ENCODE measurements at regions not wholly inside any gene's neighbourhood (a gene's known extent, or its start where the extent isn't known, plus 50 kb on each side); places are given as distances from the start of the nearest gene placed in this dataset.

DNA sequence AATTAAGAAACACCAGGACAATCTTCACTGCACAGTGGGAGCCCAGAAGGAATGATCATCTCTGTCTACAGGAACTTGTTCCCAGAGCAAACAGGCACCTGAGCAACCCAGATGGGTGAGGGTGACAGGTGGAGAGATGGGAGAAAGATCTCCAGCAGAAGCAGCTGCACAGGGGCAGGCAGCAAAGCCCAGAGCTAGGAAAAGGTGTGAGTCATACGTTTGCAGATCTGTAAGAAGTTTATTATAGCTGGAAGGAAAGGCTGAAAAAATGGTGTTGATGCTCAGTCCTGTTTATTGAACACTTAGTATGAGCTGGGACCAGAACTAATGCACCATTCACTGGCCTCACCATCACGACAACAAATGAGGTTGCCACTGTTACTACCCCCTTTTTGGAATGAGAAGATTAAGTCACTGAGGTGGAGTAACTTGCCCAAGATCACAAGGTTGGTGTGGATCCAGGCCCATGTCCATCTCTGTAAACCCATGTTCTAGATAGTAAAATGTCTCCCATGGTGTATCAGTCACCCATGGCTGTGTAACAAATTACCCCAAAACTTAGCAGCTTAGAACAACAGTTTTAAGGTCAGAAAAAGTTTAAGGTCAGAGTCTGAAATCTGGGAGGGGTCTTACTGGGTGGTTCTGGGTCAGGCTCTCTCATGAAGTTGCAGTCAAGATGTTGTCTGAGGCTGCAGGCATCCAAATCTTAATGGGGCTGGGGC is 506.9 kb downstream of the RPS24 start:
- Histone ChIP-seq H3K27me3 (ENCODE audit: insufficient read depth) (no peaks in the 10 kb centered on the region), H3K4me3 (ENCODE audit: low read depth in 2 of 2, low read length in 1 of 2) (no peak overlapping the region), H3K27ac (ENCODE audit: low read depth in 2 of 2, low read length in 1 of 2) (no peak overlapping the region), H3K36me3 (replicated peaks in 1 of 2; ENCODE audit: control insufficient read depth in 1 of 2, insufficient read depth in 2 of 2, low read length in 1 of 2) (no peaks in the 10 kb centered on the region), H3K4me2 (no peak overlapping the region), H3K9me2 (no peaks in the 10 kb centered on the region), H2AFZ (ENCODE audit: low read depth) (no peak overlapping the region), H4K20me1 (ENCODE audit: insufficient read depth) (no peaks in the 10 kb centered on the region), H3F3A (replicated peaks; ENCODE audit: insufficient read depth) (no peaks in the 10 kb centered on the region), H3K9ac (no peak overlapping the region), H3K9me3 (no peaks in the 10 kb centered on the region), H3K4me1 (ENCODE audit: control insufficient read depth in 1 of 2, insufficient read depth in 2 of 2, low read depth in 1 of 2, low read length in 1 of 2) (peaks cover 0 to 26% of the 10 kb centered on the region in 2 experiments; a peak in 1 of 4 replicates), H3K79me2 (ENCODE audit: insufficient read depth) (no peaks in the 10 kb centered on the region)
- WGBS (ENCODE audit: low lambda C conversion rate) = 63% methylated on average over 2 of the region's 2 CpGs
- ChIA-PET CTCF (interaction anchor here (1.5 kb wide), 1 partner anchor 26 kb away, joined by 4 read pairs; no protein-coding TSS in a partner anchor), POLR2A (no interaction called here)
- TF ChIP-seq TAF1 (IDR thresholded peaks at IDR 0.05; ENCODE audit: borderline replicate concordance, low read depth, low read length) = no peak
- TF ChIP-seq, protein P1, sequence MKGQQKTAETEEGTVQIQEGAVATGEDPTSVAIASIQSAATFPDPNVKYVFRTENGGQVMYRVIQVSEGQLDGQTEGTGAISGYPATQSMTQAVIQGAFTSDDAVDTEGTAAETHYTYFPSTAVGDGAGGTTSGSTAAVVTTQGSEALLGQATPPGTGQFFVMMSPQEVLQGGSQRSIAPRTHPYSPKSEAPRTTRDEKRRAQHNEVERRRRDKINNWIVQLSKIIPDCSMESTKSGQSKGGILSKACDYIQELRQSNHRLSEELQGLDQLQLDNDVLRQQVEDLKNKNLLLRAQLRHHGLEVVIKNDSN (IDR thresholded peaks at IDR 0.05; ENCODE audit: borderline replicate concordance, low read depth) = no peak
- TF ChIP-seq, protein P2, sequence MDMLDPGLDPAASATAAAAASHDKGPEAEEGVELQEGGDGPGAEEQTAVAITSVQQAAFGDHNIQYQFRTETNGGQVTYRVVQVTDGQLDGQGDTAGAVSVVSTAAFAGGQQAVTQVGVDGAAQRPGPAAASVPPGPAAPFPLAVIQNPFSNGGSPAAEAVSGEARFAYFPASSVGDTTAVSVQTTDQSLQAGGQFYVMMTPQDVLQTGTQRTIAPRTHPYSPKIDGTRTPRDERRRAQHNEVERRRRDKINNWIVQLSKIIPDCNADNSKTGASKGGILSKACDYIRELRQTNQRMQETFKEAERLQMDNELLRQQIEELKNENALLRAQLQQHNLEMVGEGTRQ (IDR thresholded peaks at IDR 0.05; ENCODE audit: borderline replicate concordance, low read depth, low read length) = no peak
- TF ChIP-seq, protein P3, sequence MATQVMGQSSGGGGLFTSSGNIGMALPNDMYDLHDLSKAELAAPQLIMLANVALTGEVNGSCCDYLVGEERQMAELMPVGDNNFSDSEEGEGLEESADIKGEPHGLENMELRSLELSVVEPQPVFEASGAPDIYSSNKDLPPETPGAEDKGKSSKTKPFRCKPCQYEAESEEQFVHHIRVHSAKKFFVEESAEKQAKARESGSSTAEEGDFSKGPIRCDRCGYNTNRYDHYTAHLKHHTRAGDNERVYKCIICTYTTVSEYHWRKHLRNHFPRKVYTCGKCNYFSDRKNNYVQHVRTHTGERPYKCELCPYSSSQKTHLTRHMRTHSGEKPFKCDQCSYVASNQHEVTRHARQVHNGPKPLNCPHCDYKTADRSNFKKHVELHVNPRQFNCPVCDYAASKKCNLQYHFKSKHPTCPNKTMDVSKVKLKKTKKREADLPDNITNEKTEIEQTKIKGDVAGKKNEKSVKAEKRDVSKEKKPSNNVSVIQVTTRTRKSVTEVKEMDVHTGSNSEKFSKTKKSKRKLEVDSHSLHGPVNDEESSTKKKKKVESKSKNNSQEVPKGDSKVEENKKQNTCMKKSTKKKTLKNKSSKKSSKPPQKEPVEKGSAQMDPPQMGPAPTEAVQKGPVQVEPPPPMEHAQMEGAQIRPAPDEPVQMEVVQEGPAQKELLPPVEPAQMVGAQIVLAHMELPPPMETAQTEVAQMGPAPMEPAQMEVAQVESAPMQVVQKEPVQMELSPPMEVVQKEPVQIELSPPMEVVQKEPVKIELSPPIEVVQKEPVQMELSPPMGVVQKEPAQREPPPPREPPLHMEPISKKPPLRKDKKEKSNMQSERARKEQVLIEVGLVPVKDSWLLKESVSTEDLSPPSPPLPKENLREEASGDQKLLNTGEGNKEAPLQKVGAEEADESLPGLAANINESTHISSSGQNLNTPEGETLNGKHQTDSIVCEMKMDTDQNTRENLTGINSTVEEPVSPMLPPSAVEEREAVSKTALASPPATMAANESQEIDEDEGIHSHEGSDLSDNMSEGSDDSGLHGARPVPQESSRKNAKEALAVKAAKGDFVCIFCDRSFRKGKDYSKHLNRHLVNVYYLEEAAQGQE (IDR thresholded peaks at IDR 0.05; ENCODE audit: low read depth, low read length) = no peak
- TF ChIP-seq, protein P4, sequence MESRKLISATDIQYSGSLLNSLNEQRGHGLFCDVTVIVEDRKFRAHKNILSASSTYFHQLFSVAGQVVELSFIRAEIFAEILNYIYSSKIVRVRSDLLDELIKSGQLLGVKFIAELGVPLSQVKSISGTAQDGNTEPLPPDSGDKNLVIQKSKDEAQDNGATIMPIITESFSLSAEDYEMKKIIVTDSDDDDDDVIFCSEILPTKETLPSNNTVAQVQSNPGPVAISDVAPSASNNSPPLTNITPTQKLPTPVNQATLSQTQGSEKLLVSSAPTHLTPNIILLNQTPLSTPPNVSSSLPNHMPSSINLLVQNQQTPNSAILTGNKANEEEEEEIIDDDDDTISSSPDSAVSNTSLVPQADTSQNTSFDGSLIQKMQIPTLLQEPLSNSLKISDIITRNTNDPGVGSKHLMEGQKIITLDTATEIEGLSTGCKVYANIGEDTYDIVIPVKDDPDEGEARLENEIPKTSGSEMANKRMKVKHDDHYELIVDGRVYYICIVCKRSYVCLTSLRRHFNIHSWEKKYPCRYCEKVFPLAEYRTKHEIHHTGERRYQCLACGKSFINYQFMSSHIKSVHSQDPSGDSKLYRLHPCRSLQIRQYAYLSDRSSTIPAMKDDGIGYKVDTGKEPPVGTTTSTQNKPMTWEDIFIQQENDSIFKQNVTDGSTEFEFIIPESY (IDR thresholded peaks at IDR 0.05; ENCODE audit: borderline replicate concordance, low read depth) = no peak
- no peak for TF ChIP-seq ELF1 (IDR thresholded peaks at IDR 0.05)
- no peak for TF ChIP-seq MXI1 (IDR thresholded peaks at IDR 0.05; ENCODE audit: low read depth, low read length)
- no peak for TF ChIP-seq POLR2AphosphoS5 (IDR thresholded peaks at IDR 0.05; ENCODE audit: low read depth, low read length)
- no peak for TF ChIP-seq NRF1 (IDR thresholded peaks at IDR 0.05; ENCODE audit: low read depth, low read length)
- no peak for TF ChIP-seq YY1 (IDR thresholded peaks at IDR 0.05; ENCODE audit: low read depth)
- no peak for TF ChIP-seq GATA2 (CRISPR knock-in tag; IDR thresholded peaks at IDR 0.05)
- no peak for TF ChIP-seq GABPA (IDR thresholded peaks at IDR 0.05; ENCODE audit: low read depth)
- no peak for TF ChIP-seq FOXM1 (IDR thresholded peaks at IDR 0.05; ENCODE audit: low read depth)
- TF ChIP-seq FOXJ3 (CRISPR knock-in tag; IDR thresholded peaks at IDR 0.05) = no peak
- no peak for TF ChIP-seq SMC3 (IDR thresholded peaks at IDR 0.05; ENCODE audit: low read depth, low read length)
- DNase-seq = no peak
